ENCODE measurements at regions not wholly inside any gene's neighbourhood (a gene's known extent, or its start where the extent isn't known, plus 50 kb on each side); places are given as distances from the start of the nearest gene placed in this dataset.

GRCh38 chr4:41319553-41319952, 62.8 kb downstream of the UCHL1 start:
- ChIA-PET CTCF (ENCODE audit: partially characterized antibody) (interaction anchor here (1.2 to 1.8 kb wide), 6 partner anchors 7 to 342 kb away, joined by 3 to 7 read pairs (median 4); no protein-coding TSS in a partner anchor), POLR2A (ENCODE audit: partially characterized antibody) (interaction anchor here (1.2 to 1.3 kb wide), 2 partner anchors 52 to 54 kb away, joined by 3 to 4 read pairs; no protein-coding TSS in a partner anchor)
- no peak overlapping the region for H3K9ac ChIP-seq (replicated peaks in 1 of 4; ENCODE audit: extremely low read depth in 1 of 4, low read depth in 3 of 4, low read length in 3 of 4)
- no peak overlapping the region for H2BK5ac ChIP-seq (ENCODE audit: low read depth, low read length)
- H4K8ac ChIP-seq (ENCODE audit: extremely low read depth, insufficient read depth, low read length): no peak overlapping the region
- H3K27ac ChIP-seq (ENCODE audit: low read depth, low read length): no peak overlapping the region
- no peaks in the 10 kb centered on the region for H3K9me3 ChIP-seq (ENCODE audit: insufficient read depth in 2 of 2, low read depth in 1 of 2, low read length in 1 of 2)
- H3K56ac ChIP-seq (replicated peaks; ENCODE audit: insufficient read length, low read depth, low read length): no peak overlapping the region
- WGBS, 2 experiments (ENCODE audit: extremely low coverage in 1 of 2, insufficient coverage in 1 of 2, insufficient read length in 1 of 2, insufficient replicate concordance in 2 of 2, low coverage in 1 of 2, low lambda C conversion rate in 2 of 2, missing lambda C conversion rate in 1 of 2): 89% methylated on average over 5 of the region's 5 CpGs; no CpG with 5 or more reads in 1 of the 2 experiments
- FAIRE-seq: no peak
- no peaks in the 10 kb centered on the region for H3K79me2 ChIP-seq (ENCODE audit: control insufficient read depth in 1 of 2, insufficient read depth in 2 of 2, low read length in 2 of 2)
- no peak overlapping the region for H3K4me3 ChIP-seq (ENCODE audit: extremely low read depth in 1 of 4, insufficient read depth in 2 of 4, low read depth in 3 of 4, low read length in 4 of 4)
- H3K14ac ChIP-seq (ENCODE audit: insufficient read length): no peak overlapping the region
- H2BK20ac ChIP-seq (ENCODE audit: low read length): no peak overlapping the region
- no peak for DNase-seq (ENCODE audit: low read depth in 1 of 2, low spot score in 2 of 2)
- peaks cover 0 to 3% (median 0%) of the 10 kb centered on the region in 4 experiments; a peak in 1 of 7 replicates for H3K4me1 ChIP-seq (replicated peaks in 1 of 4; ENCODE audit: control insufficient read depth in 3 of 4, insufficient read depth in 4 of 4, low read length in 3 of 4)
- H3K79me1 ChIP-seq (ENCODE audit: low read depth, low read length): no peaks in the 10 kb centered on the region; the same call in 1 of the 2 replicates
- no peak overlapping the region for H2BK15ac ChIP-seq (ENCODE audit: low read length)
- no peaks in the 10 kb centered on the region for H3K36me3 ChIP-seq (ENCODE audit: control insufficient read depth in 2 of 4, insufficient read depth in 4 of 4, low read length in 3 of 4)
- no peak overlapping the region for H2BK12ac ChIP-seq (ENCODE audit: low read depth, low read length)
- TF ChIP-seq ASH2L (IDR thresholded peaks at IDR 0.05; ENCODE audit: low read length): no peak
- no peak for TF ChIP-seq NRF1 (IDR thresholded peaks at IDR 0.05; ENCODE audit: low read depth, low read length)
- no peak overlapping the region for H3K4ac ChIP-seq (replicated peaks; ENCODE audit: insufficient read length, low read depth, low read length)
- H2BK120ac ChIP-seq (replicated peaks; ENCODE audit: low read depth, low read length): no peak overlapping the region
- no peak overlapping the region for H2AK5ac ChIP-seq (ENCODE audit: low read depth, low read length)
- no peak overlapping the region for H3K4me2 ChIP-seq (ENCODE audit: insufficient read depth in 1 of 2, low read depth in 2 of 2, low read length in 2 of 2)
- H3K27me3 ChIP-seq (replicated peaks in 1 of 4; ENCODE audit: control insufficient read depth in 3 of 4, extremely low read depth in 1 of 4, insufficient read depth in 3 of 4, low read length in 3 of 4): no peaks in the 10 kb centered on the region
- H4K91ac ChIP-seq (replicated peaks; ENCODE audit: insufficient read length, low read length): no peak overlapping the region
- H3K18ac ChIP-seq (ENCODE audit: extremely low read depth, low read length): no peak overlapping the region
- H2AFZ ChIP-seq (ENCODE audit: low read length): no peak overlapping the region
- H4K20me1 ChIP-seq (replicated peaks in 1 of 2; ENCODE audit: control insufficient read depth in 1 of 2, insufficient read depth in 2 of 2, low read length in 2 of 2): no peaks in the 10 kb centered on the region
- H4K5ac ChIP-seq (ENCODE audit: insufficient read length, low read depth, low read length): no peak overlapping the region
- H3K23ac ChIP-seq (ENCODE audit: insufficient read length): no peak overlapping the region
- no peaks in the 10 kb centered on the region for H3K23me2 ChIP-seq (ENCODE audit: low read depth, low read length)
